ENCODE measurements at regions not wholly inside any gene's neighbourhood (a gene's known extent, or its start where the extent isn't known, plus 50 kb on each side); places are given as distances from the start of the nearest gene placed in this dataset.
"Not testable (repeated sequence)": the region's sequence is repeated elsewhere in the genome, so short reads cannot be mapped to it uniquely, and the experiment has no call there.

DNA sequence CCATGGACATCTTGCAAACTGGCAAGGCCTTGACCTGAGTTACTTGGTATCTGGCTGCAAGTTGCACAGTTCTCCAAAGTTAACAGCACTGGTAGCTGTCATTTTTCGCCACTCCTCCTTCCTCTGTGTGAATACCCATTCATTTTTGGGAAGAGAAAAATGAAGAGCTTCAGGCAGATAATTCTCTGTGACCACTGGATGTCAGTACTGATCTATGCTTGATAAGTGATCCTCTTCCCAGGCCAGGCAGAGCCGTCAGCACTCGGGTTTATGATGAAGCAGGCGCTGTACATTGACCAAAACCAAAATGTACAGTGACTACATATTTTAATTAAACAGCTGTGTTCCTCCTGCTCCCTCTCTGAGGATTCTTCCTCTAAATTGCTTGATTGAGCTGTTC, 55.9 kb upstream of the PDZD8 start:
- peak in 1 of 2 donors; percentile 36 for DNase-seq (ENCODE audit: low read depth in 2 of 2)
- no peak overlapping the region for H3K4me3 ChIP-seq (replicated peaks in 1 of 2; ENCODE audit: low read depth in 2 of 2, low read length in 2 of 2)

DNA sequence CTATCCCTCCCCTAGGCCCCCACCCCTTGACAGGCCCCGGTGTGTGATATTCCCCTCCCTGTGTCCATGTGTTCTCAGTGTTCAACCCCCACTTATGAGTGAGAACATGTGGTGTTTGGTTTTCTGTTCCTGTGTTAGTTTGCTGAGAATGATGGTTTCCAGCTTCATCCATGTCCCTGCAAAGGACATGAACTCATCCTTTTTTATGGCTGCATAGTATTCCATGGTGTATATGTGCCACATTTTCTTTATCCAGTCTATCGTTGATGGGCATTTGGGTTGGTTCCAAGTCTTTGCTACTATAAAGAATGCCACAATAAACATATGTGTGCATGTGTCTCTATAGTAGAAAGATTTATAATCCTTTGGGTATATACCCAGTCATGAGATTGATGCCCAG, 55.3 kb upstream of the PDZD8 start:
- not testable (repeated sequence) for DNase-seq (ENCODE audit: low read depth in 2 of 2); H3K4me3 ChIP-seq (replicated peaks in 1 of 2; ENCODE audit: low read depth in 2 of 2, low read length in 2 of 2)

More for the DNA sequence above, 55.9 kb upstream of the PDZD8 start:
- TF ChIP-seq, protein P1, sequence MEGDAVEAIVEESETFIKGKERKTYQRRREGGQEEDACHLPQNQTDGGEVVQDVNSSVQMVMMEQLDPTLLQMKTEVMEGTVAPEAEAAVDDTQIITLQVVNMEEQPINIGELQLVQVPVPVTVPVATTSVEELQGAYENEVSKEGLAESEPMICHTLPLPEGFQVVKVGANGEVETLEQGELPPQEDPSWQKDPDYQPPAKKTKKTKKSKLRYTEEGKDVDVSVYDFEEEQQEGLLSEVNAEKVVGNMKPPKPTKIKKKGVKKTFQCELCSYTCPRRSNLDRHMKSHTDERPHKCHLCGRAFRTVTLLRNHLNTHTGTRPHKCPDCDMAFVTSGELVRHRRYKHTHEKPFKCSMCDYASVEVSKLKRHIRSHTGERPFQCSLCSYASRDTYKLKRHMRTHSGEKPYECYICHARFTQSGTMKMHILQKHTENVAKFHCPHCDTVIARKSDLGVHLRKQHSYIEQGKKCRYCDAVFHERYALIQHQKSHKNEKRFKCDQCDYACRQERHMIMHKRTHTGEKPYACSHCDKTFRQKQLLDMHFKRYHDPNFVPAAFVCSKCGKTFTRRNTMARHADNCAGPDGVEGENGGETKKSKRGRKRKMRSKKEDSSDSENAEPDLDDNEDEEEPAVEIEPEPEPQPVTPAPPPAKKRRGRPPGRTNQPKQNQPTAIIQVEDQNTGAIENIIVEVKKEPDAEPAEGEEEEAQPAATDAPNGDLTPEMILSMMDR (IDR thresholded peaks at IDR 0.05; ENCODE audit: low read depth, low read length) = peak; percentile 9

DNA sequence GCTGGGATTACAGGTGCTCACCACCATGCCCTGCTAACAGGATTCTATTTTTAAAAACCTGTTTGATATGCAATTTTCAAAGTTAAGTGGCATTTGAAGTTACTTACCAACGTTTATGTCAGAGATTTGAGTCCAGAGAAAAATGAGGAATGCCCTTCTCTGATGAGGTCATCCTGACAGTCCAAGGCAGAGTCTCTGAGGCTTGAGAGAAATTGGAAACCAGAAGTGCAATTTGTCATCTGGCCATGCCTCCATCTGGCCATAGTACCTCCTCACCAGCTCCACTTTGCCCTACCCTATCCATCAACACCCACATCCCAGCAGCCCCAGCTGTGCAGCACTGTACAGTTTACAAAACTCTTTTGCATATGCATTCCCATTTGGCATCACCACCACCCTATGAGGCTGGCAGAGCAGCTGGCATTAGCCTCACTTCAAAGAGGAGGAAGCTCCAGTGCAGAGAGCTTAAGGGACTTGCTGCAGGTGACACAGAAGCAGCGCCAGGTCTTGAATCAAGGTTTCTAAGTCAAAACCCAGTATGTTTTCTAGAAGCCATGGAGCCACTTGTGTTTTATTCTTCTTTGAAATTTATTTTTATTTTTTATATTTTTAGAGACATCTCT, 54.5 kb upstream of the PDZD8 start:
- H3K4me3 ChIP-seq (replicated peaks in 1 of 2; ENCODE audit: low read depth in 2 of 2, low read length in 2 of 2) = no peak overlapping the region
- TF ChIP-seq, protein P1 (IDR thresholded peaks at IDR 0.05; ENCODE audit: low read depth, low read length) = no peak
- no peak for DNase-seq (ENCODE audit: low read depth in 2 of 2)

DNA sequence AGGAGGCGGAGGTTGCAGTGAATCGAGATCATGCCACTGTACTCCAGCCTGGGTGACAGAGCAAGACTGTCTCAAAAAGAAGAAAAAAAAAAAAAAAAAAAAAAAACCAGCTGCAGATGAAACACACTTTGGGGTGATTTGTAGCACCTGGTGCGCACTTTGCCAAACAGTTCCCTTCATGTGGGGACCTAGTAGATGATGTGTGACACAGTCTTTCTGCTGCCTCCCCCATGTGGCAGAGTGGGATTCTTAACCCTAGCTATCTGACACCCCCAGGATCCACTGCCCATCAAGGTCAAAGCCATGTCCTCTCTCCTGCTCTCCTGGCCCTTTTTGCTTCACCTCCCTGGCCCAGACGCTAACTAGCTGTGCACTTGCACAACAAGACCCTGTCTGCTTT, 52.1 kb upstream of the PDZD8 start:
- TF ChIP-seq, protein P1 (IDR thresholded peaks at IDR 0.05; ENCODE audit: low read depth, low read length) = no peak
- DNase-seq (ENCODE audit: low read depth in 2 of 2) = no peak
- H3K4me3 ChIP-seq (replicated peaks in 1 of 2; ENCODE audit: low read depth in 2 of 2, low read length in 2 of 2) = no peak overlapping the region

DNA sequence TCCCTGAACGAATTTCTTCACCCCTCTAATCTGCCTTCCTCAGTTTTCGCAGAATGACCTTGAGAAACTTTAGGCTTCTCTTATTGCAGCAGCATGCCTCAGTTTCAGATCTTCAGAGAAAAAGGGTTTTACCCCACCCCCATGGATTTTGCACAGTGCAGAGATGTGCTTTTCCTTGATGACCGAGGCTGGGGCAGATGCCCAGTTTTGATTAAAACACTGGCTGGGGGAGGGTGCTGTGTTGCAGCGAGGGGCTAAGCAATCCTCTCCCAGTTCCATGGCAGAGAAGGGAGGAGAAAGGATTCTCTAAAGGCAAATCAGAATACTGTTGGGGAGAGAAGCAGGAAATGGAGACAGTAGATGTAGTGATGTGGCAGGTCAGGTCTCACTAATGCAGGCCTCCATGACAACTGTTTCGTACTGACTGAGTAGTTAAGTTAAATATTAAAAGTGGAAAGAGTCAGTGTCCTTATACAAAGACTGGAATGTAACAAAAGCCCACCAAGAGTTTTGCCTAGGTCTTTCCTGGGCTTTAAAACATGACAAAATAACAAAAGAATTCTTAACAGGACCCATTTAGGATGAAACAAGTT, 50.8 kb upstream of the PDZD8 start:
- no peak overlapping the region for H3K4me3 ChIP-seq (replicated peaks in 1 of 2; ENCODE audit: low read depth in 2 of 2, low read length in 2 of 2)
- TF ChIP-seq, protein P1 (IDR thresholded peaks at IDR 0.05; ENCODE audit: low read depth, low read length) = no peak

DNA sequence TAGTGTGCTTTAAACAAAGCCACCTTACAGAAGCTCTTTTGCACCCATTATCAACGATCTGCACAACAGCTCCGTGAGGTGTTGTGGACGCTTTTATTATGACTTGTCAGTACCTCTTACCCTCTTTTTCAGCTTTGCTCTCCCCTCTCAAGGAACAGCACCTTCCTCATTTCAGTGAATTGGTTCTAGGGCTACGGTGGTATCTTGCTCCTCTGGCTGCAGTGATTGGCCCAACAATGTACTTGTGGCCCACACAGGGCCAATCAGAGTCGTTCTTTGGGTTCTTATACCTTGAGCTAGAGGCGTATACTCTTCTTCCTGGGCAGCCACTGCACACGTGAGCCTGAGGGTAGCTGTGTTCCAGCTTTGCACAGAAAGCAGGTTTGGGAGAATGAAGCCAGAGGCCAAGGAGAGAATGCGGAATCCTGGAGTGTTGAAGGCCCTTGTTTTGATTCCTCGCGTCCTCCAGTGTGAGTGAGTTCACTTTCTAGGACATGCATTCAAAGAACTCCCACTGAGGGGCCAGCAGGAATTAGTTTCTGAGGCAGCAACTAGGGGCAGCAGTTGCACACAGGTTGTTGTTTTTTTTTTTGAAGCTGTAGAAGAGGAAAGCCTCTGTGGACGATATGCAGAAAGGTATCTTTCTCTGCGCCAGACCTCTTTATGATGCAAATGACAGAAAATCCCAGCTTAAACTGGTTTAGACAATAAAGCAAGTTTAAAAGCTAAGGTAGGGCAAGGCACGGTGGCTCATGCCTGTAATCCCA, 49.8 kb upstream of the PDZD8 start:
- DNase-seq (ENCODE audit: low read depth in 2 of 2) = no peak
- TF ChIP-seq, protein P1 (IDR thresholded peaks at IDR 0.05; ENCODE audit: low read depth, low read length) = no peak
- H3K4me3 ChIP-seq (replicated peaks in 1 of 2; ENCODE audit: low read depth in 2 of 2, low read length in 2 of 2) = no peak overlapping the region

More for the DNA sequence above, 50.8 kb upstream of the PDZD8 start:
- DNase-seq (ENCODE audit: low read depth in 2 of 2) = no peak

Measured in cardiac fibroblast (primary cell).